ENCODE measurements at regions not wholly inside any gene's neighbourhood (a gene's known extent, or its start where the extent isn't known, plus 50 kb on each side); places are given as distances from the start of the nearest gene placed in this dataset.

DNA sequence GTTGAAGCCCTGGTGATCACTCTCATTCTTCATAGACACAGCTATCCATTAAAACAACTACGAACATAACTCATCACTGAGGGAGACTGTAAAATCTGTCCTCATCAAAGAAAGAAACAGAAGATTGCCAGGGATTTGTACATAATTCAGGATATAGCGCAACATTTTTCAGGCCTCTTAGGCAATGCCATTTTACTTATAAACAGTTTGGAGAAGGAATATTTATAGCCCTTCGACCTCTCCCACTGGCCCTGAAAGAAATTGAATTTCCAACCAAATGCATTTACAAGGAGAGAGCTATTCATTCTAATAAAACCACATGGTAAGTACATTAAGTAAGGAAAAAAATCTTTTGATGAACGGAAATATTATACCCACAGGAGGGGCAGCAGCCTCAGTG, 295.0 kb downstream of the RAD51AP2 start:
- H3F3A ChIP-seq (replicated peaks; ENCODE audit: insufficient read depth), result no peaks in the 10 kb centered on the region
- no peaks in the 10 kb centered on the region for H3K36me3 ChIP-seq (replicated peaks in 1 of 2; ENCODE audit: control insufficient read depth in 1 of 2, insufficient read depth in 2 of 2, low read length in 1 of 2)
- no peaks in the 10 kb centered on the region for H3K9me3 ChIP-seq
- no peak overlapping the region for H3K4me2 ChIP-seq
- no peak for DNase-seq
- CTCF ChIA-PET, result interaction anchor here (0.5 to 1.5 kb wide), 5 partner anchors 9 to 450 kb away, joined by 3 to 6 read pairs (median 3); no protein-coding TSS in a partner anchor
- TF ChIP-seq EP300 (IDR thresholded peaks at IDR 0.05; ENCODE audit: borderline replicate concordance in 1 of 2, low read depth in 1 of 2, low read length in 1 of 2), result no peak
- TF ChIP-seq RCOR1 (IDR thresholded peaks at IDR 0.05; ENCODE audit: low read length), result no peak
- no peak for TF ChIP-seq NFIC (IDR thresholded peaks at IDR 0.05; ENCODE audit: borderline replicate concordance)
- TF ChIP-seq, protein P1, sequence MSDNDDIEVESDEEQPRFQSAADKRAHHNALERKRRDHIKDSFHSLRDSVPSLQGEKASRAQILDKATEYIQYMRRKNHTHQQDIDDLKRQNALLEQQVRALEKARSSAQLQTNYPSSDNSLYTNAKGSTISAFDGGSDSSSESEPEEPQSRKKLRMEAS (IDR thresholded peaks at IDR 0.05; ENCODE audit: low read depth), result no peak
- TF ChIP-seq, protein P2, sequence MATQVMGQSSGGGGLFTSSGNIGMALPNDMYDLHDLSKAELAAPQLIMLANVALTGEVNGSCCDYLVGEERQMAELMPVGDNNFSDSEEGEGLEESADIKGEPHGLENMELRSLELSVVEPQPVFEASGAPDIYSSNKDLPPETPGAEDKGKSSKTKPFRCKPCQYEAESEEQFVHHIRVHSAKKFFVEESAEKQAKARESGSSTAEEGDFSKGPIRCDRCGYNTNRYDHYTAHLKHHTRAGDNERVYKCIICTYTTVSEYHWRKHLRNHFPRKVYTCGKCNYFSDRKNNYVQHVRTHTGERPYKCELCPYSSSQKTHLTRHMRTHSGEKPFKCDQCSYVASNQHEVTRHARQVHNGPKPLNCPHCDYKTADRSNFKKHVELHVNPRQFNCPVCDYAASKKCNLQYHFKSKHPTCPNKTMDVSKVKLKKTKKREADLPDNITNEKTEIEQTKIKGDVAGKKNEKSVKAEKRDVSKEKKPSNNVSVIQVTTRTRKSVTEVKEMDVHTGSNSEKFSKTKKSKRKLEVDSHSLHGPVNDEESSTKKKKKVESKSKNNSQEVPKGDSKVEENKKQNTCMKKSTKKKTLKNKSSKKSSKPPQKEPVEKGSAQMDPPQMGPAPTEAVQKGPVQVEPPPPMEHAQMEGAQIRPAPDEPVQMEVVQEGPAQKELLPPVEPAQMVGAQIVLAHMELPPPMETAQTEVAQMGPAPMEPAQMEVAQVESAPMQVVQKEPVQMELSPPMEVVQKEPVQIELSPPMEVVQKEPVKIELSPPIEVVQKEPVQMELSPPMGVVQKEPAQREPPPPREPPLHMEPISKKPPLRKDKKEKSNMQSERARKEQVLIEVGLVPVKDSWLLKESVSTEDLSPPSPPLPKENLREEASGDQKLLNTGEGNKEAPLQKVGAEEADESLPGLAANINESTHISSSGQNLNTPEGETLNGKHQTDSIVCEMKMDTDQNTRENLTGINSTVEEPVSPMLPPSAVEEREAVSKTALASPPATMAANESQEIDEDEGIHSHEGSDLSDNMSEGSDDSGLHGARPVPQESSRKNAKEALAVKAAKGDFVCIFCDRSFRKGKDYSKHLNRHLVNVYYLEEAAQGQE (IDR thresholded peaks at IDR 0.05; ENCODE audit: low read depth, low read length), result no peak
- no peak for TF ChIP-seq JUND (IDR thresholded peaks at IDR 0.05)
- TF ChIP-seq YY1 (IDR thresholded peaks at IDR 0.05; ENCODE audit: low read depth), result no peak
- no peak for TF ChIP-seq FOSL2 (IDR thresholded peaks at IDR 0.05; ENCODE audit: borderline replicate concordance, low read depth)
- TF ChIP-seq, protein P3, sequence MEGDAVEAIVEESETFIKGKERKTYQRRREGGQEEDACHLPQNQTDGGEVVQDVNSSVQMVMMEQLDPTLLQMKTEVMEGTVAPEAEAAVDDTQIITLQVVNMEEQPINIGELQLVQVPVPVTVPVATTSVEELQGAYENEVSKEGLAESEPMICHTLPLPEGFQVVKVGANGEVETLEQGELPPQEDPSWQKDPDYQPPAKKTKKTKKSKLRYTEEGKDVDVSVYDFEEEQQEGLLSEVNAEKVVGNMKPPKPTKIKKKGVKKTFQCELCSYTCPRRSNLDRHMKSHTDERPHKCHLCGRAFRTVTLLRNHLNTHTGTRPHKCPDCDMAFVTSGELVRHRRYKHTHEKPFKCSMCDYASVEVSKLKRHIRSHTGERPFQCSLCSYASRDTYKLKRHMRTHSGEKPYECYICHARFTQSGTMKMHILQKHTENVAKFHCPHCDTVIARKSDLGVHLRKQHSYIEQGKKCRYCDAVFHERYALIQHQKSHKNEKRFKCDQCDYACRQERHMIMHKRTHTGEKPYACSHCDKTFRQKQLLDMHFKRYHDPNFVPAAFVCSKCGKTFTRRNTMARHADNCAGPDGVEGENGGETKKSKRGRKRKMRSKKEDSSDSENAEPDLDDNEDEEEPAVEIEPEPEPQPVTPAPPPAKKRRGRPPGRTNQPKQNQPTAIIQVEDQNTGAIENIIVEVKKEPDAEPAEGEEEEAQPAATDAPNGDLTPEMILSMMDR (IDR thresholded peaks at IDR 0.05), result no peak
- TF ChIP-seq SMC3 (IDR thresholded peaks at IDR 0.05; ENCODE audit: low read depth, low read length), result no peak
- TF ChIP-seq, protein P4, sequence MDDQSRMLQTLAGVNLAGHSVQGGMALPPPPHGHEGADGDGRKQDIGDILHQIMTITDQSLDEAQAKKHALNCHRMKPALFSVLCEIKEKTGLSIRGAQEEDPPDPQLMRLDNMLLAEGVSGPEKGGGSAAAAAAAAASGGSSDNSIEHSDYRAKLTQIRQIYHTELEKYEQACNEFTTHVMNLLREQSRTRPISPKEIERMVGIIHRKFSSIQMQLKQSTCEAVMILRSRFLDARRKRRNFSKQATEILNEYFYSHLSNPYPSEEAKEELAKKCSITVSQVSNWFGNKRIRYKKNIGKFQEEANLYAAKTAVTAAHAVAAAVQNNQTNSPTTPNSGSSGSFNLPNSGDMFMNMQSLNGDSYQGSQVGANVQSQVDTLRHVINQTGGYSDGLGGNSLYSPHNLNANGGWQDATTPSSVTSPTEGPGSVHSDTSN (IDR thresholded peaks at IDR 0.05), result no peak
- WGBS (ENCODE audit: low lambda C conversion rate), result 44% methylated on average over 4 of the region's 4 CpGs
- H2AFZ ChIP-seq (ENCODE audit: low read depth), result no peak overlapping the region
- H3K4me1 ChIP-seq (ENCODE audit: control insufficient read depth in 1 of 2, insufficient read depth in 2 of 2, low read depth in 1 of 2, low read length in 1 of 2), result no peaks in the 10 kb centered on the region
- H3K27ac ChIP-seq (ENCODE audit: low read depth in 2 of 2, low read length in 1 of 2), result no peak overlapping the region
- H3K27me3 ChIP-seq (ENCODE audit: insufficient read depth), result no peaks in the 10 kb centered on the region
- no peak overlapping the region for H3K9ac ChIP-seq
- H3K4me3 ChIP-seq (ENCODE audit: low read depth in 2 of 2, low read length in 1 of 2), result no peak overlapping the region
- no peaks in the 10 kb centered on the region for H4K20me1 ChIP-seq (ENCODE audit: insufficient read depth)
- H3K9me2 ChIP-seq, result no peaks in the 10 kb centered on the region
- POLR2A ChIA-PET, result no interaction called here
- no peaks in the 10 kb centered on the region for H3K79me2 ChIP-seq (ENCODE audit: insufficient read depth)

DNA sequence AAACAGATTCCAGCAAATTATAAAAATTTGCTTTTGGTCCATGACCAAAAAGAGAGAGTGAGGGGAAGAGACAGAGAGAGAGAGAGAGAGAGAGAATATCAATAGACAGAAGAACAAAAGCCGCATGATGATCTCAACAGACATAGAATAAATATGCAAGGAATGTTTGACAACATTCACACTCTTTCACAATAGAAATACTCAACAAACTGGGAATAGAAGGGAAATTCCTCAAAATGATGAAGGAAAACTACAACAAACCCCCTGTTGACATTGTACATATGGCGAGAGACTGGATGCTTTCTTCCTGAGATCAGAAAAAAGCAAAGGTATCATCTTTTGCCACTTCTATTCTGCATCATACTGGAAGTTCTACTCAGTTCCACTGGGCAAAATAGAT, 309.7 kb downstream of the RAD51AP2 start:
- Histone ChIP-seq H3K36me3 (replicated peaks in 1 of 2; ENCODE audit: control insufficient read depth in 1 of 2, insufficient read depth in 2 of 2, low read length in 1 of 2) (no peaks in the 10 kb centered on the region), H3K9me3 (no peaks in the 10 kb centered on the region), H3K4me1 (ENCODE audit: control insufficient read depth in 1 of 2, insufficient read depth in 2 of 2, low read depth in 1 of 2, low read length in 1 of 2) (no peaks in the 10 kb centered on the region; a peak in 2 of 4 replicates), H3K9ac (no peak overlapping the region), H2AFZ (ENCODE audit: low read depth) (no peak overlapping the region), H3K4me3 (ENCODE audit: low read depth in 2 of 2, low read length in 1 of 2) (no peak overlapping the region), H3K4me2 (no peak overlapping the region), H4K20me1 (ENCODE audit: insufficient read depth) (no peaks in the 10 kb centered on the region), H3K9me2 (no peaks in the 10 kb centered on the region), H3K27me3 (ENCODE audit: insufficient read depth) (no peaks in the 10 kb centered on the region), H3F3A (replicated peaks; ENCODE audit: insufficient read depth) (no peaks in the 10 kb centered on the region), H3K27ac (ENCODE audit: low read depth in 2 of 2, low read length in 1 of 2) (no peak overlapping the region), H3K79me2 (ENCODE audit: insufficient read depth) (no peaks in the 10 kb centered on the region)
- DNase-seq, result no peak
- ChIA-PET CTCF (no interaction called here), POLR2A (no interaction called here)
- 47% methylated on average over 2 of the region's 2 CpGs for WGBS (ENCODE audit: low lambda C conversion rate)
- no peak for TF ChIP-seq RXRA (IDR thresholded peaks at IDR 0.05; ENCODE audit: borderline replicate concordance, low read depth)
- no peak for TF ChIP-seq POLR2AphosphoS5 (IDR thresholded peaks at IDR 0.05; ENCODE audit: low read depth, low read length)
- TF ChIP-seq TAF1 (IDR thresholded peaks at IDR 0.05; ENCODE audit: borderline replicate concordance, low read depth, low read length), result no peak
- TF ChIP-seq RAD21 (IDR thresholded peaks at IDR 0.05; ENCODE audit: low read length), result no peak
- TF ChIP-seq FOXM1 (IDR thresholded peaks at IDR 0.05; ENCODE audit: low read depth), result no peak
- no peak for TF ChIP-seq TCF12 (IDR thresholded peaks at IDR 0.05)
- TF ChIP-seq, protein P3 (IDR thresholded peaks at IDR 0.05), result no peak
- TF ChIP-seq RCOR1 (IDR thresholded peaks at IDR 0.05; ENCODE audit: low read length), result no peak
- no peak for TF ChIP-seq EZH2phosphoT487 (IDR thresholded peaks at IDR 0.05; ENCODE audit: borderline replicate concordance, low read depth)
- TF ChIP-seq MXI1 (IDR thresholded peaks at IDR 0.05; ENCODE audit: low read depth, low read length), result no peak
- no peak for TF ChIP-seq ELF1 (IDR thresholded peaks at IDR 0.05)
